Fibroblast of pulmonary artery (primary cell): ENCODE measurements at regions not wholly inside any gene's neighbourhood (a gene's known extent, or its start where the extent isn't known, plus 50 kb on each side); places are given as distances from the start of the nearest gene placed in this dataset.

ENCODE experiments used
- DNase-seq: peaks from one replicate; pipeline ENCODE4 v3.0.0-alpha.2; 2010; ENCODE audit warnings: low read depth
- H3K4me3 ChIP-seq: replicated peaks from 2 replicates; pipeline ENCODE4 v1.5.1; 2011; ENCODE audit warnings: low read depth, mild to moderate bottlenecking, control low read depth, low read length, moderate library complexity
- TF ChIP-seq, protein P1 (sequence below): IDR thresholded peaks from 2 replicates; pipeline ENCODE4 v1.5.1; 2011; ENCODE audit warnings: mild to moderate bottlenecking, control low read depth, low read length, inconsistent platforms; ENCODE audit errors: missing control alignments

DNA sequence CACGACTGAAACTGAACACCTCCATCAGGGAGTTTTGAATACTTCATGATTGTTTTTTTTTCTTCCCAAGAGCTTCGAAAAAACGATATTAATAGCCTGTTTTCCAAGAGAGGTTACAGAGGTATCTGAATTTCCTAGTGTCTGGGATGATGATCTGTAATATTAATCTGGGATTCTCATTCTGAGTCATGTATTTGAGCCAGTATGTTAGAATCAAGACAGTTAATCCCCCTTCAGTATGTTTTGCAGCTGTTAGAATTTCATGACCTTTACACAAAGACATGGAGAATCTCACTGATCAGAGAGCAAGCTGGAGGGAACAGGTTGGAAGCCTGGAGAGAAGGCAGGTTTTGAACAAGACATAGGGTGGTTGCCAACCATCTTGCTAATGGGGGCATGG, 234.5 kb upstream of the GAP43 start:
- no peak for DNase-seq
- no peak overlapping the region for H3K4me3 ChIP-seq
- TF ChIP-seq, protein P1, sequence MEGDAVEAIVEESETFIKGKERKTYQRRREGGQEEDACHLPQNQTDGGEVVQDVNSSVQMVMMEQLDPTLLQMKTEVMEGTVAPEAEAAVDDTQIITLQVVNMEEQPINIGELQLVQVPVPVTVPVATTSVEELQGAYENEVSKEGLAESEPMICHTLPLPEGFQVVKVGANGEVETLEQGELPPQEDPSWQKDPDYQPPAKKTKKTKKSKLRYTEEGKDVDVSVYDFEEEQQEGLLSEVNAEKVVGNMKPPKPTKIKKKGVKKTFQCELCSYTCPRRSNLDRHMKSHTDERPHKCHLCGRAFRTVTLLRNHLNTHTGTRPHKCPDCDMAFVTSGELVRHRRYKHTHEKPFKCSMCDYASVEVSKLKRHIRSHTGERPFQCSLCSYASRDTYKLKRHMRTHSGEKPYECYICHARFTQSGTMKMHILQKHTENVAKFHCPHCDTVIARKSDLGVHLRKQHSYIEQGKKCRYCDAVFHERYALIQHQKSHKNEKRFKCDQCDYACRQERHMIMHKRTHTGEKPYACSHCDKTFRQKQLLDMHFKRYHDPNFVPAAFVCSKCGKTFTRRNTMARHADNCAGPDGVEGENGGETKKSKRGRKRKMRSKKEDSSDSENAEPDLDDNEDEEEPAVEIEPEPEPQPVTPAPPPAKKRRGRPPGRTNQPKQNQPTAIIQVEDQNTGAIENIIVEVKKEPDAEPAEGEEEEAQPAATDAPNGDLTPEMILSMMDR: no peak

DNA sequence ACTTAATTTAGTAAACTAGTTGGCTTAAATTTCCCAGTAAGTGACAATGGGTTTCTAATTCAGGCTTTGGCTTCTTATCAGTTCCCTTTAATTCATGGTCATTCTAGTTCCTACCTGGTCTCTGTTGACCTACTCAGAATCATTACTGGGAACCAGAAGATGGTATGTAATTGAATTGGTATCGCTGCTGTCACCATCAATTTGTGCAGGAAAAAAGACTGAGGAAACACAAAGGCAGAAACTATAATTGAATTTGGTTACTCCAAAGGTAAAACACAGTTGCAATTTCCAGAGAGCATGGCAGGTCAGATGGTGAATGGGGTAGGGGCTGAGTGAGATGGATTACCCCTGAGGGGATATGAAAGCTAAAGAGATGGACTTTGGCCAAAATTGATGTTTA, 226.5 kb upstream of the GAP43 start:
- H3K4me3 ChIP-seq: no peak overlapping the region
- DNase-seq: no peak
- TF ChIP-seq, protein P1: no peak

DNA sequence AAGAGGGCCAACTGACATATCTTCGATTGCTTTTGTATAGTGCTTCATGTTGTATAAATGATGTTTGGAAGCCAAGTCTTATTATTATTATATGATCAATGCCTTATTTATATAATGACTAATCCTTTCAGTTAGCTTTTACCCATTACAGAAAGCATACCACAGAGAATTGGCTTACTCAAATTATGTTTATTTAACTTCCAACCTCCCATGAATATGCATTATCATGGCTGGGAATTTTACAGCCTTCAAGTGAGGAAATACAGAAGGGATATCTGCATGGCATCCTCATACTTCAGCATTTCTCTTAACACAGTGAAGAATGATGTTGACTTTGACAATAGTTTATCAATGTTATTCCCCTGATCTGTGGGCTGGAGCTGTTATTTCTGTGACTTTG, 225.9 kb upstream of the GAP43 start:
- no peak for DNase-seq
- no peak overlapping the region for H3K4me3 ChIP-seq
- TF ChIP-seq, protein P1: no peak

DNA sequence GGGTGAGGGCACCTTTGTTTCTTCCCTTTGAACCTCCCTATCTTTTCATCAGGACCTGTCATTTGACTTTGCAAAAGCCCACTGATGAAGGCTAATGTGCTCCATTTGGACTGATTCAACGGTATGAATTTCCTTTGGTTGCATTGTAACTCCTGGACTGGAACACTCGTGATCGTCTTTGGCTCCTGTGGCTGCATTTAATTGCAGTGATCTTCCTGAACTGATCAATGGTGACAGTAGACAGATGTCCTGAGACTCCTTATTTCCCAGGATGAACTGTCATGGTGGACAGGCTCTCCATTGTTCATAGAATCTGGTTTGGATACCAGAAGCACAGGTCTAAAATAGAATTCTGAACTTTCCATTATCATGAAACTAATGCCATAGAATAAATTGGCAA, 224.8 kb upstream of the GAP43 start:
- TF ChIP-seq, protein P1: no peak
- DNase-seq: no peak
- H3K4me3 ChIP-seq: no peak overlapping the region

DNA sequence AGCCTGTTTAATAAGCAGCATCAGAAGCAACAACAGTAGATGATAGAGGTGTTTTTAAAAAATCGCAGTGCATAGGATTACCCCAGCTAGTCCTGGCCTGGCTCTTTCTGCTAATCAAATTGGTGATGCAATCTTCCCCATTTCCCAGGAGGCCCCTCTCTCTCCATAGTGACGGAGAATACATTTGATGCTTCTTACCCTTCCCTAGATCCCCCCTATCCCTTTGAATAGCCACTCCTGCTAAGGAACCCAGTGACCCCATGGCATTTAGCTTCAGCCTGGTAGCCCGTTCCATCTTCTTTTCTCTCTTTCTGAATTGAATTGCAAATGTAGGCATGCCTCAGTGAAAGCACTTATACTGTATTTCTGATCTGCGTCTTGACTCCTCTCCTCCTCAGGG, 223.6 kb upstream of the GAP43 start:
- DNase-seq: no peak
- TF ChIP-seq, protein P1: no peak

DNA sequence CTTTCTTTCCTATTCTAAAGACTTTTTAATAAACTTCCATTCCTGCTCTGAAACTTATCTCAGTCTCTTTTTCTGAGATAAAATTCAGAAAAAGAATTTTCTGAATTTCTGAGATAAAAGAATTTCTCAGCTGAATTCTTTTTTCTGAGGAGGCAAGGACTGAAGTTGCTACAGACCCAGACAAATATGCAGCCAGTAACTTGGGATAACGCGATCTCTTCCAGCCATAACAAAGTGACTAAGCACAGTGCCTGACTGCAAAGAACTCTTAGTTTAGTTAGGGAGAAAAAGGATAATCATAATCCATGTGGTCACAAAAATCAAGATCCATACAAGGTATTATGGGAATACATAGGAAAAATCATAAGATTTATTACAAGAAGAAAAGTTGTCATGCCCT, 222.0 kb upstream of the GAP43 start:
- DNase-seq: peak; percentile 91
- TF ChIP-seq, protein P1: no peak
- H3K4me3 ChIP-seq: no peak overlapping the region

More for the DNA sequence above, 223.6 kb upstream of the GAP43 start:
- no peak overlapping the region for H3K4me3 ChIP-seq

DNA sequence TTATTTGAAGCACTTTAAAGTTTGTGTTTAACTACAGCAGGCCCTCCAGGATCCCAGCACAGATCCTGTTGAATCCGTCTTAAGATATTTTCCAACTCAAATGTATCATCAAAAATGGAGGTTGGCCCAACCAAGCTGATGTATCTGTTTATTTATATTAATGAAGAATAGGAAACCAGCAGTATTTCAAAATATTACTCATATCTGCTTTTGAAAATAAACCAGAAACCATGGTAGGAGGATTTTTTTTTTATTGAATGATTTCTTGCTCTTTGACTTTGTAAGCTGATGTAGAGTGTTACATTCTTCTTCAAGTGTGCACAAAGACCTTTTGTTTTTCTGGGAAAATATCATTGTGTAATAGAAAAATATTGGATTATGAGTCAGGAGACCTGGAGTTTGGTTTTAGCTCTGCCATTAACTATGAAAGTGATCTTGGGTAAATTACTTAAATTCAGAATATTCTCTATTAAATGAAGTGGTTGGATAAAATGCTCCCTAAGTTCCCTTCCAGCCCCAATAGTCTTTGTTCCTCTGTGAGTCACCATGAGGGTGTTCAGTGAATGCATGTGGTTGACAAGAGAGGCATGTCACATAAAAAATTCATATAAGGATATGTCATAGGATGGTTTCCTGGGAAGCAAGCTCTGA, 221.3 kb upstream of the GAP43 start:
- no peak overlapping the region for H3K4me3 ChIP-seq
- peak; percentile 80 for DNase-seq
- TF ChIP-seq, protein P1: no peak
